Fibroblast of lung (primary cell): ENCODE measurements at regions not wholly inside any gene's neighbourhood (a gene's known extent, or its start where the extent isn't known, plus 50 kb on each side); places are given as distances from the start of the nearest gene placed in this dataset.

Source experiments
- EZH2 ChIP-seq: IDR thresholded peaks from 2 replicates; pipeline ENCODE4 v1.5.1; 2012; ENCODE audit warnings: low read length, control low read depth, mild to moderate bottlenecking; ENCODE audit errors: missing control alignments
- TF ChIP-seq, protein P1 (sequence below), 2 donors: IDR thresholded peaks in 1 of 2; conservative IDR thresholded peaks in 1 of 2; 1 replicate in 1 of 2; 2 replicates in 1 of 2; pipeline ENCODE4 v1.5.1; 2011 to 2012; ENCODE audit warnings: low read length in 2 of 2, control low read depth in 1 of 2, inconsistent platforms in 1 of 2, low read depth in 1 of 2, mild to moderate bottlenecking in 1 of 2

DNA sequence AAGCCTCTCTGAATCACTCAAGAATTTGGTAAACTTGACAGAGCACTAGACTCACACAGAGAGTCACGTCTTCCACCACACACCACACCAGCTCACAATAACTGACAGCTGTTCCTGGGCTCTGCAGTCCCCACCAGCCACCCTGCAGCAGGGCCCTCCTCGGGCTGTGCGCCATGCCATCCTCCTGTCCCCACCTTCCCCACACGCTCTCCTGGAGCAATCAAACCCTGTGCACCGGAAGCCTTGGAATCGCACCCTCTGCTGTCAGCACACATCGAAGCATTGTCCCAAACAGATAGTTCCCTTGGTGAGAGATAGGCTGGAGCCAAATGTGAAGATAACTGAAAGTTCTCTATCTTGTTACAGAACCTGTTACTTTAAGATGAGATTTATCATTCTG lies 191.0 kb downstream of the TBXT start:
- TF ChIP-seq, protein P1, sequence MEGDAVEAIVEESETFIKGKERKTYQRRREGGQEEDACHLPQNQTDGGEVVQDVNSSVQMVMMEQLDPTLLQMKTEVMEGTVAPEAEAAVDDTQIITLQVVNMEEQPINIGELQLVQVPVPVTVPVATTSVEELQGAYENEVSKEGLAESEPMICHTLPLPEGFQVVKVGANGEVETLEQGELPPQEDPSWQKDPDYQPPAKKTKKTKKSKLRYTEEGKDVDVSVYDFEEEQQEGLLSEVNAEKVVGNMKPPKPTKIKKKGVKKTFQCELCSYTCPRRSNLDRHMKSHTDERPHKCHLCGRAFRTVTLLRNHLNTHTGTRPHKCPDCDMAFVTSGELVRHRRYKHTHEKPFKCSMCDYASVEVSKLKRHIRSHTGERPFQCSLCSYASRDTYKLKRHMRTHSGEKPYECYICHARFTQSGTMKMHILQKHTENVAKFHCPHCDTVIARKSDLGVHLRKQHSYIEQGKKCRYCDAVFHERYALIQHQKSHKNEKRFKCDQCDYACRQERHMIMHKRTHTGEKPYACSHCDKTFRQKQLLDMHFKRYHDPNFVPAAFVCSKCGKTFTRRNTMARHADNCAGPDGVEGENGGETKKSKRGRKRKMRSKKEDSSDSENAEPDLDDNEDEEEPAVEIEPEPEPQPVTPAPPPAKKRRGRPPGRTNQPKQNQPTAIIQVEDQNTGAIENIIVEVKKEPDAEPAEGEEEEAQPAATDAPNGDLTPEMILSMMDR (conservative IDR thresholded peaks at IDR 0.05 in 1 of 2, IDR thresholded peaks at IDR 0.05 in 1 of 2; ENCODE audit: low read depth in 1 of 2, low read length in 2 of 2): no peak
- no peak for TF ChIP-seq EZH2
